ENCODE measurements at regions not wholly inside any gene's neighbourhood (a gene's known extent, or its start where the extent isn't known, plus 50 kb on each side); places are given as distances from the start of the nearest gene placed in this dataset.

DNA sequence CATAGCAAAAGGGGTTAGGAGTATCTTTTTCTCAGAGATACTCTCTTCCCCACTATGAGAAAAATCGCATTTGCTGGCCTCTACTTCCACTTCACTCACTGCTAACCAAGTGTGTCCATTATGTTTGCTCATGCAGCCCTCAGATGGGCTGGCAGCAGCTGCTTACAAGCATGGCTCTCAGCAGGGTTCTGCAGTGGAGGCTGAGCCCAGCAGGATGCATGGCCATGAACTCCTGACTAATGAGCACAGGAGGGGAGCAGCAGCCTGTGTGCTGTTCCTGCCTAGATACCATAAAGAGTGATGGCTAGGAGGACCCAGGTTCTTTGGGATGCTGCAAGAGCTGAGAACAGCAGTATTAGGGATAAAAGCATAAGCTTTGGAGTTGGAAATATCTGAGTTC, 316.9 kb upstream of the THSD7B start:
- TF ChIP-seq CTCF (optimal IDR thresholded peaks at IDR 0.05 in 1 of 3, IDR thresholded peaks at IDR 0.05 in 1 of 3, conservative IDR thresholded peaks at IDR 0.05 in 1 of 3; ENCODE audit: extremely low read depth in 1 of 3, insufficient read depth in 2 of 3, low read length in 3 of 3): no peak
- TF ChIP-seq EZH2 (IDR thresholded peaks at IDR 0.05; ENCODE audit: low read length): no peak

Data from keratinocyte (primary cell).